Dedifferentiated amniotic fluid mesenchymal stem cell (primary cell): ENCODE measurements at regions not wholly inside any gene's neighbourhood (a gene's known extent, or its start where the extent isn't known, plus 50 kb on each side); places are given as distances from the start of the nearest gene placed in this dataset.

Experiments used
- DNase-seq: peaks from one replicate; pipeline ENCODE4 v3.0.0-alpha.2; 2016; ENCODE audit errors: extremely low spot score

- no peak for DNase-seq
Measured at GRCh38 chr5:175388531-175388930, 55.5 kb downstream of the DRD1 start.

DNA sequence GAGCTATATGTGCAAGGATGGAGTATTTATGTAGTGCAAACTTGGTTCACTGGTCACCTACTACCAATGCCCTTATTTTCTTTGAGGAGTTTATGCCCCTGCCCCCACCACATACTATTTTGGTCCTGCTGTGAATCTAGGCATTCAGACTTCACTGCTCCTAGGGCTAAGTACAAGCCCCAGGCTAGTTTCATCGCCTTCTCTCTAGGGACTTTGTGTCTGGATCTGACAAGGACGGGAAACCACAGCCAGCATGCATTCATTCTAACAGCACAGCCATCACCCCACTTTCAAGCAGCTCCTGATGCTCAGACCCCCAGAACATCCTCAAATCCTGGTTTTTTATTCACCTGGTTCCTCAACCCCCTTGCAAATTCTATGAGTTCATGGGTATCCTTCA is 56.8 kb downstream of the DRD1 start:
- no peak for DNase-seq

DNA sequence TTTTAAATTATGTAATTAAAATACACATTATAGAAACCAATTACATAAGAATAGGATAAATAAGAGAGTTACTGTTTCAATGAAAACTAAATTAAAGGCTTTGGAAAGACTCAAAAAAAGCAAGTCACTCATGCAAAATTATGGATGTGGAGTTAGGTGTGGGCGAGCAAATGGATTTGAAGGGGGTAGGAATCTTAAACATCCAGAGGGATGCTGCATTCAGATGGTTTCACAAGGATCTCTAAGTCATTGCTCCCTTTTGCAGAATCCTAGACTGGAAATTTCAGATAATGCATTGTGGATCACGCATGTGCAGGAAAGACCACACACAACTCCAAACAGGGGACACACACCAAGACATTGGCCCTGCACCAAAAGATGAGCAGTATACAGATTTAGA is 57.5 kb downstream of the DRD1 start:
- DNase-seq = no peak

DNA sequence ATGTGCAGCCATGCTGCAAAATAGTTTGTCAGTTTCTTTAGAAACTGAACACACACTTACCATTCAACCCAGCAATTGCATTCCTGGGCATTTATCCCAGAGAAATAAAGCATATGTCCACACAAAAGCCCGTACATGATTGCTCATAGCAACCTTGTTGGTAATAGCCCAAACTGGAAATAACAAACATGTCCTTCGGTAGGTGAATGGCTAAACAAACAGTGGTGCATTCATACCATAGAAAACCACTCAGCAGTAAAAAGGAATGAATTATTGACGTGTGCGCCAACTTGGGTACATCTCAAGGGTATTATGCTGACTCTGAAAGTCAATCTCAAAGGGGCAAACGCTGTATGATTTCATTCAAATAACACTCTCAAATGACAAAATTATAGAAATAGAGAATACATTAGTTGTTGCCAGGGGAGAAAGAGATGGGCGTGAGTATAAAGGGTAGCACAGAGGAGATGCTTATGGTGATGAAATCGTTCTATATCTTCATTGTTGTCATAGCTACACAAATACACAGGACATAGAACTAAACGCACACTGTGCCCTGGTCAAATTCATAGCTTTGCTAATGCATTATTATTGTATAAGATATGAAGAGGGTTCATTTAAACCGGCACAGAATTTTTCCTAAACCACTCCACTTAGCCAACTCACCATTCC is 58.2 kb downstream of the DRD1 start:
- no peak for DNase-seq

DNA sequence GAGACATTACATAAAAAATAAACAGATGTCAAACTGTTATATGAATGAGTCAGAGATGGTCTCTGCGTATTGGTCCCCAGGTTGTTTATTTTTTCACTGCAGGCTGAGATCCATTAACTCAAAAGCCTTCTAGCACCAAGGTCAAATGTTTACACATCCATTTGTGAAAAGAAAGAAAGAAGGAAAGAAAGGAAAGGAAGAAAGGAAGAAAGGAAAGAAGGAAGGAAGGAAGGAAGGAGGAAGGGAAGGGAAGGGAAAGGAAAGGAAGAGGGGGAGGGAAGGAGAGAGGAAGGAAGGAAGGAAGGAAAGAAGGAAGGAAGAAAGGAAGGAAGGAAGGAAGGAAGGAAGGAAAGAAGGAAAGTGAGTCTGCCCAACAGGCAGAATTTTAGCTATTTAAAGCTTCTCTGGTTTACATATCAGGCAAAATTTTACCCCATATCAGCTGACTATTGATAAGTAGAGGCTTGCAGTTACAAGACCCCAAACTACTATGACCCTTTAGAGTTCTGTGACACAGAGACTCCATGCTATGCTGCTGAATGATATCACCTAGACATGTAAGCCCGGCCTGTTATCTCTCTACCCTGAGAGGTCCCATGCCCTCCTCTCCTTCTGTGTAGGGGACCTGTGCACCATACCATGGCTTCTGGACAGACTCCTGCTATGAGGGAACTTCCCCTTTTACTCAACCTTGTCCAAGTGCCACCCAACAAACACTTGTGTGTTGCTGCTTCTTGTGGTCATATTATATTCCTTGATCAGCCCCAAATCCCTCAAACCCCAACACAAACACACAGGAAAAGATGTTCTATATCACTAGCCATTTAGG is 59.0 kb downstream of the DRD1 start:
- no peak for DNase-seq

- no peak for DNase-seq
Measured at GRCh38 chr5:175383350-175383749, 60.6 kb downstream of the DRD1 start.

DNA sequence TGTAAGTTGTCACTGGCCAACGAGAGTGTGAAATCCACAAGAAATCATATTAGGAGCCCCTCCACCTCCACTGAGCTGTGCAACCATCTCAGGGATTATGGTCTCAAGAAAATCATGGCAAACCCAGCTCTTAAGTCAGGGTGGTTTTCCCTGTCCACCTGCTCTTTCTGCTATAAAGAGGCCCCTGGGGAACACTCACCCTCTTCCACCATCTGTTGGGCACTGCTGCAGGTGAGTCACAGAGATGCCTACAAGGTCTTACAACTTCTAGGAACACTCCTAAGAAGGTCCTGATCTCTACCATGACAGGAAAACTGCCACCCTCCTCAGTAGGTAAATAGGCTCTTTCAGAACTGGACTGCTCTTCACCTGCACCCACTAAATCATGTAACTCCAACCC is 61.8 kb downstream of the DRD1 start:
- DNase-seq = no peak

DNA sequence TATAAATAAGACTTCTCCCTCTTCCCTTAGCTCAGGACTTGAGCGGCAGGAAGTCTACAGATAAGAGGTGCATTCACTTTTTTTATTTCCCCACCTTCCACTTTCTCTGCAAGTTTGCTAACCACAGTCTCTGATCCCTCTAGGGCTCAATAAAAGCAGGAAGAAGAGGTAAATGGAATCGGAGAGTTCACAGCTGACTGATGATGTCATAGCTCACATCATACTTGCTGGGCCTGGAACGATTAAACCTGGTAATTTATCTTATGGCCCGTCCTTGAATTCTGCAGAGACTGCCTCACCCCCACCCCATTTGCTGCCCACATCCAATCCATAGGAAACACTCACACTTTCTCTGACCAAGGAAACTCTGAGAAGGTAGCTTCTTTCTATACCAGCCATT is 62.9 kb downstream of the DRD1 start:
- DNase-seq = no peak

GRCh38 chr5:175380701-175381100 is 63.3 kb downstream of the DRD1 start:
- no peak for DNase-seq

- DNase-seq = no peak
Measured at GRCh38 chr5:175379867-175380266, 64.1 kb downstream of the DRD1 start.

- no peak for DNase-seq
Measured at GRCh38 chr5:175378444-175379028, 65.4 kb downstream of the DRD1 start.

- DNase-seq = no peak
Measured at GRCh38 chr5:175377816-175378215, 66.2 kb downstream of the DRD1 start.

DNA sequence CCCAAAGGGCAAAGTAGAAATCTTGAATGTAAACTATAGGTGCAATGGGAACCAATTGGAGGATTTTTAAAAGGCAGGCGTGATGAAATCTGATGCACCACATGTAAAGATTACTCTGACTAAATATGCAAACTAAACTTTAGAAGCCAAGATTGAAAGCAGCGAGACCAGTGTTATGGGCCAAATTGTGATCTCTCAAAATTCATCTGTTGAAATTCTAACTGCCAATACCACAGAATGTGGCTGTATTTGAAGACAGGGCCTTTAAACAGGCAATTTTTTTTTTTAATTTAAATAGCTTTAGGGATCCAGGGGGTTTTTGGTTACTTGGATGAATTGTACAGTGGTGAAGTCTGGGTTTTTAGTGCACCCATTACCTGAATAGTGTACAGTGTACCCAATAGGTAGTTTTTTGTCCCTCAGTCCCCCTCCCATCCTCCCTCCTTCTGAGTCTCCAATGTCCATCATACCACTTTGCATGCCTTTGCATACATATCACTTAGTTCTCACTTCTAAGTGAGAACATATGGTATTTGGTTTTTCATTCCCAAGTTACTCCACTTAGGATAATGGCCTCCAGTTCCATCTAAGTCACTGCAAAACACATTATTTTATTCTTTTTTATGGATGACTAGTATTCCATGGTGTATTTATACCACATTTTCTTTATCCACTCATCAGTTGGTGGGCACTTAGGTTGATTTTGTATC is 69.7 kb downstream of the DRD1 start:
- no peak for DNase-seq

GRCh38 chr5:175365866-175366265 is 78.1 kb downstream of the DRD1 start:
- DNase-seq = no peak

- DNase-seq = no peak
Measured at GRCh38 chr5:175363300-175363699, 80.7 kb downstream of the DRD1 start.

DNA sequence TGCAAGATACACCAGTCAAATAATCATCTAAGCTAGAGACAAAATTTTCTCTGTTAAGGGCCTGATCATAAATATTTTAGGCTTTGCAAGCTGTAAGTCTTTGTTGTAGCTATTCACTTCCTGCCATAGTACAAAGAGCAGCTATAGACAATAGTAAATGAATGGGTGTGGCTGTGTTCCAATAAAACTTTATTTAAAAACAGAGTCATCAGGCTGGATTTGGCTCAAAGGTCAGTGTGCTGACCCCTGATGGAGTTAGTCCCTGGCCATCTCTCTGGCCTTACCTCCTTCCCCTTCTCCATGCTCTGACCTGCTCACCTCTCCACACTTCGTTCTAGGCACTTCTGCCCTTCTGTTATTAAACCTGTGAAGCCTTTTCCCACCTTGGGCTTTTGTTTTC is 86.0 kb downstream of the DRD1 start:
- no peak for DNase-seq

DNA sequence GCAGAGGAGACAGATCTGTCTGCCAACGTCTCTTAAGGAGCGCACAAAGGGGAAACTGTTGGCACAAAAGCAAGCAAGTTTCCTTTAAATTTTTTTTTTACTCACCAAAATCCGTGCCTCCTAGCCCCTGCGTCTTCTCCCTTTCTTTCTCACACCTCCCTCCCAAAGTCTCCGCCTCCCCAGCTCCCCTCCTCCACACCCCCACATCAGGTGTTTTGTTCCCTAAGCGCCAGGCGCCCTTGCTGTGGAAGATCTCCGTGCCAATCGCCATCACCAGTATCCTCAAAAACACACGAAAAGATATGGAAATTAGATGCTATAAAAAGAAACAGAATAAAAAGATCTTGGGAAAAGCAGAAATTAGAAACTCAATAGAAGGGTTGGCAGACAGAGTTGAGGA is 87.6 kb downstream of the DRD1 start:
- no peak for DNase-seq

GRCh38 chr5:175354964-175355363 is 89.0 kb downstream of the DRD1 start:
- no peak for DNase-seq

- no peak for DNase-seq
Measured at GRCh38 chr5:175353926-175354325, 90.1 kb downstream of the DRD1 start.

DNA sequence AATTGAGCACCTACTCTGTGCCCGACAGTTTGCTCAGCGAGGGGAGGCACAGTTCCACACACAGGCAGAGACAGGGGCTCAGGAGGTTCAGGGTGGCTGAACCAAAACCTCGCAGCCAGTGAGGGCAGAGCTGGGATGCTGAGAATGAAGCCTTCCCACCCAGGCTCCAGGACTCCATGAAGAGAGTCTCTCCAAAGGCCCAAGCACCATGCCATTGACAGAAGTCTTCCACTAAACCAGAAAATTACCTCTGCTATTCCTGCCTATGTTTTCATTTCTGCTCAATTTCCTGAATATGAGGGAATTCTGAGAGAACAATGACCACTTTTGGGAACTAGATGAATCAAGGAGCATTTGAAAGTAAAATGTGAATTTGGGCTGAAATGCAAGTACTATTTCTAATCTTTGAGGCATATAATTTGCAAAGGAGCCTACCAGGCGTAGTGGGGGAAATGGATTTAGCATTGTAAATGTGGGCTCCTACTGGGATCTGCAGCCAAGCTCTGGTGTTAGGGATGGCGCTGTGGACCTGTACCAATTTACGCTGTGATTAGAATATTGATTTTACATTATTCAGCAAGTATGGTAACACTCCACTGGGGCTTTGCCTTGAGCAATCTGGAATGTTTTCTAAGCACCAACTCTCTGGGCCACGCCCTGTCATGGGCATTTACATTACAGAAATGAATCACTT is 91.9 kb downstream of the DRD1 start:
- DNase-seq = no peak

DNA sequence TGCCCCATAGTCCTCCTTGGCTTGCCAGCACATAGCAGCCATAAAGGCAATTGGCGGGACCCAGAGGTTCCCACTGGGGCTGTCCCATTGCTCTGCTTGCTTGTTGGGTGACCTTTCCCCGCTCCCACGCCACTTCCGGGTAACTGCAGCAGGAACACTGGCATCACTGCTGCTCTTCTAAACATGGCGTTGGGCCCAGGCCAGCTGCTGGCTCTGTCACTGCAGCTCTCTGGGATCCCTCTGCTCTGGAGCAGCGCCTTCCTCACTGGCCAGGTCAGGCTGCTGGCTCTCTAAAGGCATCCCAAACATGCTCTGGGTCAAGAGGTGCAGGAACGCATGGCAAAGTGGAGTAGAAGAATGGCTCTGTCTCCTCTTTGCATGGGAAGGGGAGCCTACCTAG is 92.9 kb downstream of the DRD1 start:
- DNase-seq = no peak

GRCh38 chr5:175347931-175348330 is 96.1 kb downstream of the DRD1 start:
- no peak for DNase-seq
